GM10248 (cell line): ENCODE measurements at regions not wholly inside any gene's neighbourhood (a gene's known extent, or its start where the extent isn't known, plus 50 kb on each side); places are given as distances from the start of the nearest gene placed in this dataset.

Experiments used
- CTCF ChIA-PET: fragments of 300-600 bp; sonication (Branson Sonifier 250); formaldehyde crosslinking; extraction: SDS; loops from one replicate; lab custom pipeline; 2021; ENCODE audit warnings: antibody characterized with exemption; lab: Yijun Ruan, JAX
- POLR2A ChIA-PET: fragments of 350-650 bp; sonication (Branson Sonifier 250); formaldehyde crosslinking; extraction: SDS; loops from one replicate; lab custom pipeline; 2020; ENCODE audit warnings: antibody characterized with exemption; lab: Yijun Ruan, JAX
- DNase-seq: peaks from one replicate; pipeline ENCODE4 v3.0.0; 2012; ENCODE audit errors: extremely low spot score
- TF ChIP-seq, protein P1 (sequence below): IDR thresholded peaks from 2 replicates; pipeline ENCODE4 v1.5.1; 2012; ENCODE audit warnings: mild to moderate bottlenecking, low read depth; ENCODE audit errors: extremely low read depth, missing control alignments, control extremely low read depth

DNA sequence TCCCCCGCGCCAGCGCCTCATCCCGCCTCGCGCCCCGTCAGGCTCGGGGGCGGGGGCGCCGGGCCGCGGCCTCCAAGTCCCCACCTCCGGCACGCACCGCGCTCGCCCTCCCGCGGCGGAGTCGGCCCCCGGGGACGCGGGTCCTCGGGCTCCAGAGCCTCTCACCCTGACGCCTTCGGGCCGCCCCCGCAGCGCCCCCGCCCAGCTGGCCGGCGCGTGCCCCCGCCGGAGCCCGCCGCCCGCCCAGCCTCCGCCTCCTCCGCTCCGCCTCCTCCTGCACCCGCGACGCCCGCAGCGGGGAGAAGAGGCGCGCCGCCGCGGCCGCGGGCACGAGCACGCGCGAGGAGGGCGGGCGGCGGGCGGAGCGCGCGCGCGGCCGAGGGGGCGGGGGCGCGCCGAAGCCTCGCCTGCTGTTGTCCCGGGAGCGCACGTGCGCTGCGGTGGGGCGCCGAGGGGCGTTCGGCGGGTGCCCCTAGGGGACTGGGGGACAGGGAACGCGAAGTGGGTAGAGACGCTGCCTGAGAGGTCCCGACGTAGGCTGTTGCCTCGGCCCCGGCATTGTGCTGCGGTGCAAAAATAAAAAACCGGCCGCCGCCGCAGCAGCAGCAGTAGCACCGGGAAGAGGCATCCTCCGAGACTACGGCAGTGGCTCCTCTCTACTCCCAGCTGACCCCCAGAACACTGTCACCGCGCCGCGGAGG, 87.4 kb upstream of the ARHGAP32 start:
- TF ChIP-seq, protein P1, sequence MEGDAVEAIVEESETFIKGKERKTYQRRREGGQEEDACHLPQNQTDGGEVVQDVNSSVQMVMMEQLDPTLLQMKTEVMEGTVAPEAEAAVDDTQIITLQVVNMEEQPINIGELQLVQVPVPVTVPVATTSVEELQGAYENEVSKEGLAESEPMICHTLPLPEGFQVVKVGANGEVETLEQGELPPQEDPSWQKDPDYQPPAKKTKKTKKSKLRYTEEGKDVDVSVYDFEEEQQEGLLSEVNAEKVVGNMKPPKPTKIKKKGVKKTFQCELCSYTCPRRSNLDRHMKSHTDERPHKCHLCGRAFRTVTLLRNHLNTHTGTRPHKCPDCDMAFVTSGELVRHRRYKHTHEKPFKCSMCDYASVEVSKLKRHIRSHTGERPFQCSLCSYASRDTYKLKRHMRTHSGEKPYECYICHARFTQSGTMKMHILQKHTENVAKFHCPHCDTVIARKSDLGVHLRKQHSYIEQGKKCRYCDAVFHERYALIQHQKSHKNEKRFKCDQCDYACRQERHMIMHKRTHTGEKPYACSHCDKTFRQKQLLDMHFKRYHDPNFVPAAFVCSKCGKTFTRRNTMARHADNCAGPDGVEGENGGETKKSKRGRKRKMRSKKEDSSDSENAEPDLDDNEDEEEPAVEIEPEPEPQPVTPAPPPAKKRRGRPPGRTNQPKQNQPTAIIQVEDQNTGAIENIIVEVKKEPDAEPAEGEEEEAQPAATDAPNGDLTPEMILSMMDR, result peak; percentile 15
- POLR2A ChIA-PET, result no interaction called here
- peak; percentile 47 for DNase-seq
- CTCF ChIA-PET, result interaction anchor here (1.3 kb wide), 1 partner anchor 40 kb away, joined by 3 read pairs; no protein-coding TSS in a partner anchor

- CTCF ChIA-PET, result no interaction called here
- TF ChIP-seq, protein P1, result no peak
- peak; percentile 13 for DNase-seq
- POLR2A ChIA-PET, result no interaction called here
Observed at GRCh38 chr11:129278586-129279319, 86.6 kb upstream of the ARHGAP32 start.

DNA sequence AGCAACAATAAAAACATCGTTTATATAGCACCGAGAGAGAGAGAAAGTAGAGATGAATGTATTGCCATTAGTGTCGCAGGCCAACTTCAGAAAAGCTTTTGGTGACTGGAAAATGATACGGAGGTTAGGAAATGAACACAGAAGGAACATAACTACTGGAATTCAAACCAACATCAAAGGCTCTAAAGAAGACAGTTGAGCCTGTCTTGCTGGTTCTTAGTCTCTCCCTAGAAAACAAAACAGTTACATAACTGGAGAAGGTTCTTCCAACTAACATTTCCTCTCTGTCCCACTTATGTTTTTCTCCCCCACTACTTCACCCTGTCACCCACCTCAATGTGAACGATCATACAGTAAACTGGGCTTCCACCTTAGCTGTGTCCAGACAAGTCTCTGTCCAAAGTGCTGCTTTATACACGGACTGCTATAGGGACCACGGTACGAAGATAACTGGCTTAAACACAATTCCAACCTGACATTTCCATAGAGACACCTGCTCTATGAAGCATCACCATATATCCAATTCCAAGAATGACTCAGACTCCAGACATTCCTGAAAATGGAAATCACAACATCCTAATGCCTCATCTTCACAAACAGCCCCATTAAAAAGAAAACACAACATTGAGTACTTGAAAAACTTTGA, 85.2 kb upstream of the ARHGAP32 start:
- DNase-seq, result no peak
- TF ChIP-seq, protein P1, result no peak
- POLR2A ChIA-PET, result no interaction called here
- CTCF ChIA-PET, result no interaction called here

GRCh38 chr11:129275828-129276227, 83.7 kb upstream of the ARHGAP32 start:
- POLR2A ChIA-PET, result no interaction called here
- TF ChIP-seq, protein P1, result no peak
- CTCF ChIA-PET, result no interaction called here
- DNase-seq, result no peak

DNA sequence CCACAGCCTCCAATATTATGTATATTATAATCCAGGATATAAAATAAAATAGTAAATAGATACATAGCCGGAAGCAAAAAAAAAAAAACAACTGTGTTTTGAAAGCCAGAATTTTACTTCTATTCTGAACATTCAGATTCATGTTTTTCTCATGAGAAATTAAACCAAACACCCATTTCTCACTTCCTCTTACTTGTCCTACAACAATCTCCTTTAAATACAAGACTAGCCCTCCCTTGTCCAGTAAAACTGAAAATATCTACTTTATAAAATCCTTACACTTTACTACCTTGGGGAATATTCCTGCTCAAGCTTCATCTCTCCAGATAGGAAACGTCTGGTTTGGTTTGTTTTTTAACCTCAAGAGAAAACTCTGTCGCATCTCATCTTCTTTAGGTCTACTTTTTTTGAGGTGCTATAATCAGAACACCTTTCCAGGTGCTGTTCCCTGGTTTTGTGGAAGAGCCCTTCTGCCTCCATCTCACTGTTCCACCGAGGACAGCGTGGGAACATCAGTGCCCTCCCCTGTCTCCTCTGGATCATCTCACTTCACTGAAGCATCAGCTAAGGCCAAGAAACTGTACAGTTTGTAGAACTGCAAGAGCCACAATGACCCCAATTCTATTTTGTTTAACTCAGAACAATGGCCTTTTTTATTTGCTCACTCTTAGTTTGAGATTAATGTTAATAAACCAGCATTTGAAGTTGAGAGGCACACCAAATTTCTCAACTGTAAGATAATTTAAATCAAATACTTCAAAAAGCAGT, 82.0 kb upstream of the ARHGAP32 start:
- DNase-seq, result no peak
- ChIA-PET CTCF (no interaction called here), POLR2A (no interaction called here)
- TF ChIP-seq, protein P1, result no peak

DNA sequence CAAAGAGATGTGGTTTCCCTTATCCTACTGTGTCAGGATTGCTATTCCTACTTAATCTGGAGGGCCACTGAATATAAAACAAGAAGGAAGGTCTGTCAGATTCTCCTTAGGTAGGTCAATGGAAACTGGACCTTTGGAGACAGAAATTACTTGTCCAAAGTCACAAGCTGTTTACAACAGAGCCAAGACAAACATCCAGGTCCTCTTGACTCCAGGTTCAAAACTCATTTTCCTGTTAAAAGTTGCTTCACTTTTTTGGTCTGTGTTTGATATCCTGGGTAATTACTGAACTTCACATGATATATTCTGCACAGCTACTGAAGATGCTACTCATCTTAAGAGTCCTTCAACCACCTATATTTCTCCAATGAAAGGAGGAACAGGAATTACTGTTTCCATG, 81.2 kb upstream of the ARHGAP32 start:
- CTCF ChIA-PET, result no interaction called here
- DNase-seq, result no peak

More for the DNA sequence above, 81.2 kb upstream of the ARHGAP32 start:
- POLR2A ChIA-PET, result no interaction called here
- TF ChIP-seq, protein P1, result no peak
